ENCODE measurements at regions not wholly inside any gene's neighbourhood (a gene's known extent, or its start where the extent isn't known, plus 50 kb on each side); places are given as distances from the start of the nearest gene placed in this dataset.

DNA sequence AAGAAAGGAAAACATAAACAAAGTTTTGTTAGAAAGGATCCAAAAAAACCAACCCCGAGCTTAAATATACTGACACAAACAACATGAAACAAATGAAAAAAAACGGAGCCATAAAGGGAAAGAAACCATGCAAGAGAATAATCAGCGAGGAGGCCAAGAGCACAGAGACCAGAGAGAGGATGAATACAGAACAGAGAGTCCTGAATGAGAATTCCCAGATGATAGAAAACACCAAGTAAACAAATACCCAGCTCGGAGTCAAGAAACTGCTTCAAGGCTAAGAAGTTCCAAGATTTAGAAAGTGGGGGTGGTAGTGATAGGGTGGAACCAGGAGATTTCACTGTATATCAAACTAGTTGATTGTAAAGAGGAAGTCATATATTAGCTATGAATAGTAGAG lies 313.3 kb downstream of the OSR1 start:
- TF ChIP-seq, protein P1, sequence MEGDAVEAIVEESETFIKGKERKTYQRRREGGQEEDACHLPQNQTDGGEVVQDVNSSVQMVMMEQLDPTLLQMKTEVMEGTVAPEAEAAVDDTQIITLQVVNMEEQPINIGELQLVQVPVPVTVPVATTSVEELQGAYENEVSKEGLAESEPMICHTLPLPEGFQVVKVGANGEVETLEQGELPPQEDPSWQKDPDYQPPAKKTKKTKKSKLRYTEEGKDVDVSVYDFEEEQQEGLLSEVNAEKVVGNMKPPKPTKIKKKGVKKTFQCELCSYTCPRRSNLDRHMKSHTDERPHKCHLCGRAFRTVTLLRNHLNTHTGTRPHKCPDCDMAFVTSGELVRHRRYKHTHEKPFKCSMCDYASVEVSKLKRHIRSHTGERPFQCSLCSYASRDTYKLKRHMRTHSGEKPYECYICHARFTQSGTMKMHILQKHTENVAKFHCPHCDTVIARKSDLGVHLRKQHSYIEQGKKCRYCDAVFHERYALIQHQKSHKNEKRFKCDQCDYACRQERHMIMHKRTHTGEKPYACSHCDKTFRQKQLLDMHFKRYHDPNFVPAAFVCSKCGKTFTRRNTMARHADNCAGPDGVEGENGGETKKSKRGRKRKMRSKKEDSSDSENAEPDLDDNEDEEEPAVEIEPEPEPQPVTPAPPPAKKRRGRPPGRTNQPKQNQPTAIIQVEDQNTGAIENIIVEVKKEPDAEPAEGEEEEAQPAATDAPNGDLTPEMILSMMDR (IDR thresholded peaks at IDR 0.05), result no peak
- no peak for TF ChIP-seq POLR2A (IDR thresholded peaks at IDR 0.05)
- no peak for TF ChIP-seq EP300 (IDR thresholded peaks at IDR 0.05)

Data from gastroesophageal sphincter (tissue), 3 donors.